Fibroblast of gingiva (primary cell): ENCODE measurements at regions not wholly inside any gene's neighbourhood (a gene's known extent, or its start where the extent isn't known, plus 50 kb on each side); places are given as distances from the start of the nearest gene placed in this dataset.
"Not testable (repeated sequence)": the region's sequence is repeated elsewhere in the genome, so short reads cannot be mapped to it uniquely, and the experiment has no call there.

Experiments used
- DNase-seq: peaks from one replicate; pipeline ENCODE4 v3.0.0-alpha.2; 2011; ENCODE audit warnings: low read depth

GRCh38 chr9:2354856-2355696 is 266.5 kb upstream of the VLDLR start:
- DNase-seq, result no peak

DNA sequence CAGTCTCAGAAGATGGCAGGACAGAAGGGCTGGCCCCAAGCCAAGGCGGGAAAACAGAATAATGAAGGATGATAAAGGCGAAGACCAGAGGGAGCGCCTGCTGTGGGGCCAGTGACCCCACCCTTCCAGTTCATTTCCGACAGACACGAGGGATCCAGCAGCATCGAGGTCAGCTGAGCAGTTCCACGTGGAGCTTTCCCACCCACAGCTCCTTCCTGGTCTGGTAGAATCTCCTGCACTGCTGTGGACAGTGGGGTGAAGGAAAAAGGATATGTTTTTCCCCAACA is 265.9 kb upstream of the VLDLR start:
- DNase-seq, result no peak

DNA sequence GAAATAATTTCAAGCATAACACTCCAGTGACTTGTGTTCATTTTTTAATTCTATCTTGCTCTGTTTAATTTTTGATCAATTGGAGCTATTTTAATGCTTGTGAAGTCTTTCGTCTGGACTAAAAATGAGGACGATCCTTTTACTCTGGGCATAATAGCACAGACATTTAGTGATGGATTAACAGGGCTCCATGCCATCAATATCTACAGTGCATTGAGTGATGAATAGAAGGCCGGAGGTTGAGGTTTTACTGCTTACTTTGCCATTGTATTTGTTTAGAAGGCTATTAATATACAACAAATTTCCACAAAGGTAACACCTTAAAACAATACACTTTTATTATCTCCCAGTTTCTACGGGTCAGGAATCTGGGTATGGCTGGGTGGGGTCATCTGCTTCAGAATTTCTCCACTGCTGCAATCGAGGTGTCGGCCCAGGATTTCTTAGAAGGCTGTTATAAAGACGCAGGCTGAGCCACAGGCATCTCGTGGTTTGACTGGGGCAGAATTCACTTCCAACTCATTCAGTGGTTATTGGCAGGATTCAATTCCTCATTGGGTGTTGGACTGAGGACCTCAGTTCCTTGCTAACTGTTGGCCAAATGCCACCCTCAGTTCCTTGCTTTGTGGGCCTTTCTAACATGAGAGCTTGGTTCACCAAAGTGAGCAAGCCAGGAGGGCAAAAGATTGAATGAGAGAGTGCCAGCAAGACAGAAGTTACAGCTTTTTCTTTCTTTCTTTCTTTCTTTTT is 265.4 kb upstream of the VLDLR start:
- DNase-seq, result no peak

GRCh38 chr9:2359891-2360471 is 261.6 kb upstream of the VLDLR start:
- no peak for DNase-seq

GRCh38 chr9:2362150-2362549 is 259.4 kb upstream of the VLDLR start:
- no peak for DNase-seq

DNA sequence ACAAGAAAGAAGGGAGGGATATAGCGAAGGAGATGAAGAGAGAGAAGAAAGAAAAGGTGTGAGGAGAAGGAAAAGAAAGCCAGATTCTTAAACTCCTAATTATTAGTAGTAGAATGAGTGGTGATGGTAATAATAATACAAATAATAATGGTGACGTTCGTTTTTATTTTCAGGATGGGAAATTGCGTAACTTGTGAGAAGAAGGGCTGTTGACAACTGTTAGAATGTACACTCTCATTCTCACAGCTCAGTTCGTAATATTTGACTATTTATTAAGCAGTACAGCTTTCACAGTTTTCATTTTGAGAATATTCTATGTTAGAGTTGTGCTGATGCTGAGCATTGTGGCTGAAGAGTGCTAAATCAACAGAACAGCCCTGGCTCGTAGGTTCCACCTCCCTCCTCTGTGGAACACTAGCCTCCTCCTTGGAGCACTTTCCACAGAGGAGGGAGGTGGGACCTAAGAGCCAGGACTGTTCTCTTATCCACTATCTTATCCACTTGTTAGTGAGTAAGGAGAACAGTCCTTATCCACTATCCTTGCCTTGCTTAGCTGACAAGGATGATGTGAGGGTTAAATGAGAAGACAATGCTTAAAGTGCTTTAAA is 258.3 kb upstream of the VLDLR start:
- DNase-seq, result no peak

DNA sequence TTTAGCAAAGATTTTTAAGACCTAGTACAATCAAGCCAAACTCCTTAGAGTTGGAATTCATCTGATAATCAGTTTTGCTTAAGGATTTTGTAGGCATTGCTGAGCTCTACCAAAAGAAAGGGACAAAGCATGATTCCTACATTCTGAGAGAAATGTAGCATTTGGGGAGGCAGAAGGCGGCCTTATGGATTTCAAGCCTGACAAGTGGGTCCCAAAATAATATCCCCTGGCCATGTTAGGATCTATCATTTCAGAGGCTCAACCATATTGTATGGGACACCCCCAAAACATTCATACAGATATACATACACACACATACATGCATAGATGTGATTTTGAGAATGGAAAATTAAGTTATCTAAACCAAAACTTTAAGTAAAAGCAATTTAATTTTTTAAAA is 257.8 kb upstream of the VLDLR start:
- no peak for DNase-seq

DNA sequence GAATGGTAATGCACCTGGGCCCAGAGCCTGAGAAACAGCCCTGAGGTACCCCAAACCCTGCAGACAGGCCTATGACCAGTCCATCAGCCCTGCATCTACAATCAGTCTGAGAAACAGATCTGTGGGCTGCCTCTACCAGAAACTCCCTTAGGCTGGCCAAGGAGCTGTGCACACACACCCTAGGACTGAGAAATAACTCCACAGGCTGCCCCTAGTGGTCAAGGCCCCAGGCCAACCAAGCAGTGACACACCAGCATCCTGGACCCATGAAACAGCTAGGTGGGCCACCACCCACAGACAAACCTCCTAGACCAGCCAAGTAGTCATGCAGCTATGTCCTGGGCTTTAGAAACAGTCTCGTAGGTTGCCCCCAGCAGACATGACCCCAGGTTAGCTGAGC is 253.6 kb upstream of the VLDLR start:
- DNase-seq, result no peak

GRCh38 chr9:2373648-2374047 is 247.9 kb upstream of the VLDLR start:
- no peak for DNase-seq

DNA sequence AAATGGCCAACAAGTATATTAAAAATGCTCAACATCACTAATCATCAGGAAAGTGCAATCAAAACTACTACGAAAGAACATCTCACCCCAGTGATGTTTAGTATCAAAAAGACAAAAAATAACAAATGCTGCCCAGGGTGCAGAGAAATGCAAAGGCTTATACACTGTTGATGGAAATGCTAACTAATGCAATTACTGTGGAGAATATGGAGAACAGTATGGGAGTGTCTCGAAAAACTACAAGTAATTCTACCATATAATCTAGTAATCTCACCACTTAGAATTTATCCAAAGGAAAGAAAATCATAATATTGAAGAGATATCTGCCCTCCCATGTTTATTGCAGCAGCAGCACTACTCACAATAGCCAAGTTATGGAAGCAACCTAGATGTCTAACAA is 246.5 kb upstream of the VLDLR start:
- DNase-seq, result no peak

GRCh38 chr9:2377117-2377516 is 244.5 kb upstream of the VLDLR start:
- no peak for DNase-seq

- no peak for DNase-seq
Observed at GRCh38 chr9:2377834-2378233, 243.8 kb upstream of the VLDLR start.

GRCh38 chr9:2378266-2378665 is 243.3 kb upstream of the VLDLR start:
- no peak for DNase-seq

DNA sequence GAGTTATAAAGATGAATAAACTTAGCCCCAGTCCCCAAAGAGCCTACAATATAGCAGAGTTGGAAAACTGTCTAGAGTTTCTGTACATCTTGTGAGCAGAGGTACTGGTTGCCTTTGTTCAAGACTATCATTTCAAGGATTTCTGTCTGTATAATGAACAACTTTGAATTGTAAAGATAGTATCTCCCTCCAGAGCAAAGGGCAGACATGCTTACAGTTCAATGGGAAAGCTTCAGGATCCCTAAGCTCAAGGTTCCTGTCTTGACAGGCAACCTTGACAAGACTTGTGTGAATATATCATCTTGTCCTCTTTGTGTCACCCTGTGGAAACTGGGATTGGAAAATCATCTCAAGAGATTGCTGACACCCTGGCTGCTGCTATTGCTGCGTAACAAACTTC is 242.8 kb upstream of the VLDLR start:
- no peak for DNase-seq

- DNase-seq, result no peak
Observed at GRCh38 chr9:2384741-2385140, 236.8 kb upstream of the VLDLR start.

- no peak for DNase-seq
Observed at GRCh38 chr9:2385746-2386145, 235.8 kb upstream of the VLDLR start.

- DNase-seq, result no peak
Observed at GRCh38 chr9:2386566-2386965, 235.0 kb upstream of the VLDLR start.

DNA sequence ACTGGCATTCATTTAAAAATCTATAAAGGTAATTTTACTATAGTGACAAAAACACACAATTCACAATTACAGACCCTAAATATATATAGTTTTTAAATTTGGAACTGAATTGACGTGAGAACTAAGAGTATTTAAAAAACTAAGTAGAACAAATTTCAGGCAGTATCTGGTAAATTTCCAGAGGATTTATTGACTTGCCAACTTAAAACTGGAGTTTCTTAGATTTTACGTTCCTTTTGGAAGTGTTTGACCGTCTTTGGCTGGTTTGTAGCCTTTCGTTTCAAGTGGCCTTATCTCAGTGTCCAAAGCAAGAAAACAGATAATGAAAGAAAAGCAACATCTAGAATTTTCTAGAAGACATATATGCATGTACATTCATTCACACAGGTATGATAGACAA is 234.4 kb upstream of the VLDLR start:
- DNase-seq, result no peak

DNA sequence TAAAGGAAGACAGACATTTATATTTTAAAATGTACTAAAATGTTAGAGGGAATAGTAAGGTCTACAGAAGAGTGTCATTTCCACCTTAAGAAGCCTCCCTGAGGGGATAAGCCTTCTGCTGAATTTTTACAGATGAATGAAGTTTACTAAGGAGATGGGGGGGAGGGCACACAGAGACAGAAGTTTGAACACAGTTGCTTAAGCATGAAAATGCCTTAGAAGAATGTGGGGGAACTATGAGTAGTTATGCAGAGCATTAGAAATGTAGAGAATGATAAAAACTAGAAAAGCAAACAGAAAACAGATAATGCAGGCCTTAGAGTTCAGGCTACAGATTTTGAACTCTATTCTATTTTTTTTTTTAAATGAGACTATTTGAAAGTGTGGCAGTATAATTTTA is 232.2 kb upstream of the VLDLR start:
- no peak for DNase-seq

DNA sequence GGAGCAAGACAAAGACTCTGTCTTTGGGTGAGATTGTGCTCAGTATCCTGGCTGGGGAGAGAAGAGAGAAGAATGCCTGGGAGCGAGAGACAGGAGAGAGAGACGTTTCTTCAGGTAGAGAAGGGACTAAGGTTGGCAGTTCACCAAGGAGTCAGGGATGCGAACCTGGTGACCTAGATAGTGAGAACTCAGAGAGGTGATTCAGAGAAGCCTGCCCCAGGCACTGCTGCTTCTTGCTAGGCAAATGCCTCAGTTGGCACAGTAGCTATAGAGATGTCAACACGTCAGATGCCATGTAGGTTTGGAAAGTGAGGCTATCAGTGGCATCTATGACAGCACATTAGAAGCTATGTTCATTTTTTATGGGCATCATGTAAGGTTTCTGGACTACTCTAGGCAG is 231.6 kb upstream of the VLDLR start:
- DNase-seq, result no peak

DNA sequence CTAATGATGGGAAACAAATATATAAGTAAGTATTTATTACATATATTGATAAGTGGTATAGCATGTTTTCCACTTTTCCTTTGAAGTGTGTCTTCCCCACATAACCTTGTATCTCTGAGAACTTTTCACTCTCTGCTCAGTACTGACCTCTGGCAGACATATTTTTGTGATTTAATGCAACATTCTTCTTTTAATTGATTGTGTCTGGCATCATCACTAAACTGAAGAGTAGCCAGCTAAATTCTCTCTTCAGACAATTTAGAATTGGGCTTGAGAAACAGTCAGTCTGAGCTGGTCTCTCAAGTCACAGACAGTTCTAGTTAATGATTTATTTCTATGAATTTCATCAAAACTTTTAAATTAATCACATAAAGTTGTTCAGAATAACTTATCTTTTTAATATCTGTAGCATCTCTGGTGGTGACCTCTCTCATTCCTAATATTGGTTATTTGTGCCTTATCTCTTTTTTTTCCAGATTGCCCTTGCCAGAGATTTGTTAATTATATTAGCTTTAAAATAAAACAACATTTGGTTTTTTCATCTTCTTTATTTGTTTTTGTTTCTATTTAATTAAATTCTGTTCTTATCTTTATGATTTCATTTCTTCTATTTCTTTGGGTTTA is 230.0 kb upstream of the VLDLR start:
- DNase-seq, result not testable (repeated sequence)

GRCh38 chr9:2394087-2394741 is 227.4 kb upstream of the VLDLR start:
- DNase-seq, result not testable (repeated sequence)
